B cell (primary cell): ENCODE measurements at regions not wholly inside any gene's neighbourhood (a gene's known extent, or its start where the extent isn't known, plus 50 kb on each side); places are given as distances from the start of the nearest gene placed in this dataset.

Experiments
- ATAC-seq: fragments of 200-7000 bp; cut with Tn5 transposase; one replicate; pipeline ENCODE4 v1.10.0; 2021; ENCODE audit warnings: low read depth, mild to moderate bottlenecking, moderate number of reproducible peaks, moderate library complexity
- CTCF ChIA-PET: fragments of 350-600 bp; sonication (Branson Sonifier 250); formaldehyde crosslinking; loops from one replicate; lab custom pipeline; 2021; ENCODE audit warnings: antibody characterized with exemption, inconsistent platforms; lab: Charles Lee
- POLR2A ChIA-PET: fragments of 350-600 bp; sonication (Branson Sonifier 250); formaldehyde crosslinking; loops from one replicate; lab custom pipeline; 2021; ENCODE audit warnings: antibody characterized with exemption; lab: Charles Lee
- DNase-seq: peaks from one replicate; pipeline ENCODE4 v3.0.0; 2013
- H2AFZ ChIP-seq: 2 replicates; pipeline ENCODE4 v1.6.1; 2012; ENCODE audit warnings: mild to moderate bottlenecking, low read depth, low read length; ENCODE audit not compliant: insufficient read depth, poor library complexity, severe bottlenecking
- H3K27ac ChIP-seq, 2 donors: 1 replicate in 1 of 2; 2 replicates in 1 of 2; pipeline ENCODE4 v1.5.1; 2012 to 2013; ENCODE audit warnings: low read length in 2 of 2, mild to moderate bottlenecking in 2 of 2, moderate library complexity in 1 of 2
- H3K27me3 ChIP-seq, 4 experiments: fragments of 200-600 bp in 1 of 4; sonication (generic) in 1 of 4; replicated peaks in 1 of 4; 1 replicate in 2 of 4; 2 replicates in 2 of 4; pipeline versions ENCODE4 v1.6.1 to v1.7.0; 2013 to 2016; ENCODE audit warnings: low read length in 3 of 4, mild to moderate bottlenecking in 2 of 4, mixed read lengths in 1 of 4, moderate library complexity in 1 of 4; ENCODE audit not compliant: insufficient read depth in 4 of 4, control insufficient read depth in 3 of 4; ENCODE audit errors: control extremely low read depth in 1 of 4
- H3K36me3 ChIP-seq, 2 experiments: replicated peaks in 1 of 2; 1 replicate in 1 of 2; 2 replicates in 1 of 2; pipeline versions ENCODE4 v1.6.1 to v1.7.1; 2013; ENCODE audit warnings: low read length in 1 of 2; ENCODE audit not compliant: insufficient read depth in 2 of 2, control insufficient read depth in 1 of 2; ENCODE audit errors: control extremely low read depth in 1 of 2, extremely low read depth in 1 of 2
- H3K4me1 ChIP-seq, 2 donors: fragments of 200-600 bp in 1 of 2; sonication (generic) in 1 of 2; 1 replicate in 1 of 2; 2 replicates in 1 of 2; pipeline versions ENCODE4 v1.5.1 to v1.6.1; 2013 to 2017; ENCODE audit warnings: low read length in 2 of 2; ENCODE audit not compliant: control insufficient read depth in 2 of 2, insufficient read depth in 2 of 2
- H3K4me2 ChIP-seq: replicated peaks from 2 replicates; pipeline ENCODE3; 2012; ENCODE audit warnings: mild to moderate bottlenecking, low read depth, low read length; ENCODE audit not compliant: poor library complexity, severe bottlenecking
- H3K4me3 ChIP-seq, 5 experiments: fragments of 200-600 bp in 1 of 5; sonication (generic) in 1 of 5; 1 replicate in 3 of 5; 2 replicates in 2 of 5; pipeline versions ENCODE4 v1.5.1 to v1.7.0; 2011 to 2016; ENCODE audit warnings: low read length in 4 of 5, mild to moderate bottlenecking in 4 of 5, low read depth in 2 of 5, control low read depth in 1 of 5, moderate library complexity in 1 of 5; ENCODE audit not compliant: insufficient read depth in 1 of 5; ENCODE audit errors: control extremely low read depth in 1 of 5, extremely low read depth in 1 of 5
- H3K79me2 ChIP-seq: fragments of 200-600 bp; sonication (generic); one replicate; pipeline ENCODE4 v1.6.0; 2016; ENCODE audit warnings: low read length; ENCODE audit not compliant: control insufficient read depth, insufficient read depth
- H3K9ac ChIP-seq: fragments of 200-600 bp; sonication (generic); 2 replicates; pipeline ENCODE4 v1.6.1; 2017; ENCODE audit warnings: mild to moderate bottlenecking, low read length, moderate library complexity
- H3K9me3 ChIP-seq, 3 donors: one replicate each; pipeline versions ENCODE4 v1.6.1 to v1.7.1; 2013; ENCODE audit warnings: low read length in 2 of 3; ENCODE audit not compliant: control insufficient read depth in 2 of 3, insufficient read depth in 1 of 3; ENCODE audit errors: control extremely low read depth in 1 of 3
- H4K20me1 ChIP-seq: 2 replicates; pipeline ENCODE4 v1.6.0; 2012; ENCODE audit warnings: mild to moderate bottlenecking, low read length; ENCODE audit not compliant: insufficient read depth, control insufficient read depth, poor library complexity, severe bottlenecking
- H3K27ac Mint-ChIP-seq: one replicate; pipeline ENCODE4 v1.8.0; 2021; ENCODE audit warnings: mixed read lengths
- H3K27me3 Mint-ChIP-seq: one replicate; pipeline ENCODE4 v1.8.0; 2021; ENCODE audit warnings: mixed read lengths
- H3K4me1 Mint-ChIP-seq: one replicate; pipeline ENCODE4 v1.8.0; 2021; ENCODE audit warnings: mixed read lengths
- H3K4me3 Mint-ChIP-seq: one replicate; pipeline ENCODE4 v1.8.0; 2021; ENCODE audit warnings: mixed read lengths
- H3K9me3 Mint-ChIP-seq: one replicate; pipeline ENCODE4 v1.8.0; 2022; ENCODE audit warnings: mixed read lengths; ENCODE audit not compliant: insufficient read depth
- CTCF ChIP-seq: fragments of 200-600 bp; IDR thresholded peaks from one replicate; pipeline ENCODE4 v1.8.0; 2022; ENCODE audit warnings: antibody characterized with exemption, mild to moderate bottlenecking
- EZH2 ChIP-seq: IDR thresholded peaks from 2 replicates; pipeline ENCODE4 v1.6.1; 2012; ENCODE audit warnings: borderline replicate concordance, low read depth, mild to moderate bottlenecking, moderate library complexity, low read length; ENCODE audit not compliant: insufficient read depth, poor library complexity, severe bottlenecking
- WGBS: methylation state at CpG from one replicate; pipeline ENCODE4 v1.1.5; 2013; ENCODE audit warnings: missing lambda C conversion rate; ENCODE audit not compliant: insufficient coverage; 5-methylcytosine and 5-hydroxymethylcytosine counted together
- intact Hi-C: fragments of 100-400 bp; cut with micrococcal nuclease; formaldehyde crosslinking; loops from one replicate; pipeline ENCODE4 v1.10.0; 2022

- Histone ChIP-seq H3K4me1 (no peaks in the 10 kb centered on the region), H3K27ac (no peak overlapping the region), H3K36me3 (no peaks in the 10 kb centered on the region), H2AFZ (no peak overlapping the region), H3K79me2 (no peaks in the 10 kb centered on the region), H3K27me3 (no peaks in the 10 kb centered on the region), H3K4me3 (no peak overlapping the region), H4K20me1 (no peaks in the 10 kb centered on the region), H3K4me2 (no peak overlapping the region), H3K9me3 (peaks cover 0 to 32% (median 0%) of the 10 kb centered on the region in 3 donors), H3K9ac (no peak overlapping the region)
- intact Hi-C loops, result no loop called here
- Mint-ChIP-seq H3K27ac (no peak overlapping the region), H3K9me3 (peaks cover 4% of the 10 kb centered on the region), H3K4me1 (no peaks in the 10 kb centered on the region), H3K27me3 (peaks cover 13% of the 10 kb centered on the region), H3K4me3 (no peak overlapping the region)
- ATAC-seq (no peak), DNase-seq (no peak)
- TF ChIP-seq EZH2 (no peak), CTCF (no peak)
- POLR2A ChIA-PET, result no interaction called here
- CTCF ChIA-PET, result no interaction called here
- 94% methylated on average over 18 of the region's 21 CpGs for WGBS
These were observed 190.4 kb upstream of the HDAC4 start for GRCh38 chr2:239590995-239591915.

GRCh38 chr2:239590276-239590675 lies 189.5 kb upstream of the HDAC4 start:
- Histone ChIP-seq H3K36me3 (no peaks in the 10 kb centered on the region), H3K4me1 (no peaks in the 10 kb centered on the region), H3K27ac (no peak overlapping the region), H3K4me2 (no peak overlapping the region), H3K79me2 (no peaks in the 10 kb centered on the region), H2AFZ (no peak overlapping the region), H4K20me1 (no peaks in the 10 kb centered on the region), H3K9me3 (peaks cover 0 to 32% (median 0%) of the 10 kb centered on the region in 3 donors), H3K27me3 (no peaks in the 10 kb centered on the region), H3K9ac (no peak overlapping the region), H3K4me3 (no peak overlapping the region)
- TF ChIP-seq EZH2 (no peak), CTCF (no peak)
- ChIA-PET POLR2A (no interaction called here), CTCF (no interaction called here)
- DNase-seq, result no peak
- no peak overlapping the region for H3K4me3 Mint-ChIP-seq
- no peak overlapping the region for H3K27ac Mint-ChIP-seq
- peaks cover 13% of the 10 kb centered on the region for H3K27me3 Mint-ChIP-seq
- H3K9me3 Mint-ChIP-seq, result peaks cover 4% of the 10 kb centered on the region
- 94% methylated on average over 5 of the region's 5 CpGs for WGBS
- intact Hi-C loops, result no loop called here
- no peaks in the 10 kb centered on the region for H3K4me1 Mint-ChIP-seq
- ATAC-seq, result no peak
